Esophagus muscularis mucosa (tissue), 4 donors: ENCODE measurements at regions not wholly inside any gene's neighbourhood (a gene's known extent, or its start where the extent isn't known, plus 50 kb on each side); places are given as distances from the start of the nearest gene placed in this dataset.

Experiments used
- DNase-seq: peaks from one replicate; pipeline ENCODE4 v3.0.0-alpha.2; 2017; ENCODE audit errors: extremely low spot score
- H3K27ac ChIP-seq, 4 donors: fragments of 200-600 bp; sonication (generic); replicated peaks in 1 of 4; 1 replicate in 3 of 4; 2 replicates in 1 of 4; pipeline ENCODE4 v1.5.1; 2016 to 2019; ENCODE audit warnings: mild to moderate bottlenecking in 1 of 4
- H3K27me3 ChIP-seq, 4 donors: fragments of 200-600 bp; sonication (generic); one replicate each; pipeline versions ENCODE4 v1.5.1 to v1.6.0; 2016 to 2019
- H3K36me3 ChIP-seq, 4 donors: fragments of 200-600 bp; sonication (generic); one replicate each; pipeline ENCODE4 v1.5.1; 2016 to 2019
- H3K4me1 ChIP-seq, 4 donors: fragments of 200-600 bp; sonication (generic); one replicate each; pipeline ENCODE4 v1.5.1; 2016 to 2019
- H3K4me3 ChIP-seq, 4 donors: fragments of 200-600 bp; sonication (generic); 1 replicate in 2 of 4; 2 replicates in 2 of 4; pipeline ENCODE4 v1.5.1; 2016 to 2019; ENCODE audit warnings: mild to moderate bottlenecking in 4 of 4, moderate library complexity in 1 of 4
- H3K9me3 ChIP-seq, 4 donors: fragments of 200-600 bp; sonication (generic); 1 replicate in 3 of 4; 2 replicates in 1 of 4; pipeline ENCODE4 v1.5.1; 2016 to 2019
- EP300 ChIP-seq: sonication (generic); formaldehyde crosslinking; IDR thresholded peaks from one replicate; pipeline ENCODE4 v1.6.1; 2017; ENCODE audit warnings: antibody characterized with exemption
- POLR2A ChIP-seq: fragments of 450-650 bp; IDR thresholded peaks from one replicate; pipeline ENCODE4 v1.6.1; 2017; ENCODE audit warnings: antibody characterized with exemption, moderate library complexity, mild to moderate bottlenecking, low read depth
- POLR2AphosphoS5 ChIP-seq, 2 donors: sonication (generic); formaldehyde crosslinking; IDR thresholded peaks; one replicate each; pipeline ENCODE4 v1.6.1; 2017; ENCODE audit warnings: antibody characterized with exemption in 2 of 2
- WGBS: methylation state at CpG from one replicate; pipeline ENCODE4 v1.1.5; 2018; 5-methylcytosine and 5-hydroxymethylcytosine counted together
- intact Hi-C: fragments of 100-400 bp; cut with DNase I; formaldehyde crosslinking; loops from one replicate; pipeline ENCODE4 v1.15.1; 2023
- TF ChIP-seq, protein P1 (sequence below), 3 experiments: fragments of 200-600 bp in 2 of 3; fragments of 450-650 bp in 1 of 3; sonication (generic) in 2 of 3; IDR thresholded peaks; one replicate each; pipeline ENCODE4 v1.5.1; 2017 to 2019; ENCODE audit warnings: antibody characterized with exemption in 3 of 3, mild to moderate bottlenecking in 2 of 3, moderate library complexity in 1 of 3

DNA sequence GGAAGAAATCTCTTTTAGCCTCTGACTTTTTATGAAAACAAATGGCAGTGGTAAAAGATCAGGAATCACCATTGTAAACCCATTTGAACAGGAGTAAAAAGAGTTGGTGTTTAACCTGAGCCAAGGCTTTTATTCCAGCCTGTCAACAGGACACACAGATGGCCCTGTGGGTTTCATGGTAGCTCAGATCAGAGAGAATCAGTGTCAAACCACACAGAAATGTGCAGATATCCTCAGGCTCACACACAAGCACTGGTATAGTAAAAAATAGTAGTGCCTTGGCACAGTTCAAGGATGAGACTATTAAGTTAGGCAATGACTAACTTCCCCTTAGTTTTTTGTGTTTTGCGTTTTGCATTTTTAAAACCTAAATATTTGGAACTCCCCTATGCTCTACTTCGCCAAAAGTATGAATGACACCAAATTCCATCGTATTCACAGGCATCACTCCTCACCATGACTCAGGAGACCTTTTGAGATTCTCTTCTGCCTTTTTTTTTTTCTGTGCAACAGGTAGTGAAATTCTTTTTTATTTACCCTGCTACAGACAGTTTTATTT is 1200.0 kb downstream of the CDH11 start:
- H3K4me3 ChIP-seq, result no peak overlapping the region
- intact Hi-C loops, result no loop called here
- 79% methylated on average over 3 of the region's 3 CpGs for WGBS

DNA sequence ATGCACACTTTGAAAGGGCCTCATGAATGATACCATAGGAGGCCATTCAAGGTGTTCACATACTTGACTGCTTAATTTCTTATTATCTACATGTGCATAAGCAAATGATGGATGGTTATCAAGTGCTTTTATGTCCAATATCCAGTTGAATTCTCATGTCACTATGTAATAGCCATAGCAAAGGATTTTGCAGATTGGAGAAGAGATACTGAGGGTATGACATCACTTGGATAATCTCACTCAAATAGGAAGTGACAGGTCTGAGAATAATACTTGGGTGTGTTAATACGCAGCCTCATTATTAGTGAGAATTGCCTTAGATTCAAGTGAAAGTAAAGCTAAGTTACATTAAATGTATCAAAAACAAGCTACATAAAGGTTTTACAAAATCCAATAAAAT is 1208.6 kb downstream of the CDH11 start:
- H3K27ac ChIP-seq, result no peak overlapping the region
- WGBS, result 92% methylated on average over 1 of the region's 1 CpG
- TF ChIP-seq POLR2AphosphoS5 (IDR thresholded peaks at IDR 0.05) (no peak), EP300 (no peak), POLR2A (no peak)
- TF ChIP-seq, protein P1, sequence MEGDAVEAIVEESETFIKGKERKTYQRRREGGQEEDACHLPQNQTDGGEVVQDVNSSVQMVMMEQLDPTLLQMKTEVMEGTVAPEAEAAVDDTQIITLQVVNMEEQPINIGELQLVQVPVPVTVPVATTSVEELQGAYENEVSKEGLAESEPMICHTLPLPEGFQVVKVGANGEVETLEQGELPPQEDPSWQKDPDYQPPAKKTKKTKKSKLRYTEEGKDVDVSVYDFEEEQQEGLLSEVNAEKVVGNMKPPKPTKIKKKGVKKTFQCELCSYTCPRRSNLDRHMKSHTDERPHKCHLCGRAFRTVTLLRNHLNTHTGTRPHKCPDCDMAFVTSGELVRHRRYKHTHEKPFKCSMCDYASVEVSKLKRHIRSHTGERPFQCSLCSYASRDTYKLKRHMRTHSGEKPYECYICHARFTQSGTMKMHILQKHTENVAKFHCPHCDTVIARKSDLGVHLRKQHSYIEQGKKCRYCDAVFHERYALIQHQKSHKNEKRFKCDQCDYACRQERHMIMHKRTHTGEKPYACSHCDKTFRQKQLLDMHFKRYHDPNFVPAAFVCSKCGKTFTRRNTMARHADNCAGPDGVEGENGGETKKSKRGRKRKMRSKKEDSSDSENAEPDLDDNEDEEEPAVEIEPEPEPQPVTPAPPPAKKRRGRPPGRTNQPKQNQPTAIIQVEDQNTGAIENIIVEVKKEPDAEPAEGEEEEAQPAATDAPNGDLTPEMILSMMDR (IDR thresholded peaks at IDR 0.05), result no peak
- intact Hi-C loops, result no loop called here
- no peaks in the 10 kb centered on the region for H3K4me1 ChIP-seq
- no peaks in the 10 kb centered on the region for H3K9me3 ChIP-seq
- no peaks in the 10 kb centered on the region for H3K27me3 ChIP-seq
- no peaks in the 10 kb centered on the region for H3K36me3 ChIP-seq
- no peak for DNase-seq
- no peak overlapping the region for H3K4me3 ChIP-seq

More for the DNA sequence above, 1200.0 kb downstream of the CDH11 start:
- H3K9me3 ChIP-seq, result no peaks in the 10 kb centered on the region
- DNase-seq, result no peak
- H3K27me3 ChIP-seq, result no peaks in the 10 kb centered on the region
- TF ChIP-seq, protein P1 (IDR thresholded peaks at IDR 0.05), result no peak
- TF ChIP-seq POLR2A (no peak), POLR2AphosphoS5 (IDR thresholded peaks at IDR 0.05) (no peak), EP300 (no peak)
- H3K36me3 ChIP-seq, result no peaks in the 10 kb centered on the region
- no peaks in the 10 kb centered on the region for H3K4me1 ChIP-seq
- no peak overlapping the region for H3K27ac ChIP-seq

DNA sequence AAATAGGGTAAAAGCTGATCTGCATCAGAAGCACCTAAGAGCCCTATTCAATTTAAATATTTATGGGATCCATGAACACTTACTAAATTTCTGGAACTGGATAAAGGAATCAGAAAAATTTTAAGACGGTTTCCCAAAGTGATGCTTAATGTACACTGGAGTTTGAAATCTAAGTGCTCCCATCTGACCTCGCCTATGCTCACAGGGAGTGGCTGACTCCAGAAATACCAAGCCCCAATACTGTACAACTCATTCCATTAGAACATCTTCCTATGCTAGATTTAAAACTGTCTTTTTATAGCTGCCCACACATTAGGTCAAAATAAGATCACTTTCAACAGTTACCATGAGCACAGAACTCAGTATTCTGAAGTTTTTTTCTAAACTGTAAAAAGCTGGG is 1214.6 kb downstream of the CDH11 start:
- H3K4me1 ChIP-seq, result no peaks in the 10 kb centered on the region
- intact Hi-C loops, result no loop called here
- H3K9me3 ChIP-seq, result no peaks in the 10 kb centered on the region
- no peak overlapping the region for H3K27ac ChIP-seq
- WGBS, result 65% methylated on average over 2 of the region's 2 CpGs
- no peak overlapping the region for H3K4me3 ChIP-seq
- no peak for DNase-seq
- H3K27me3 ChIP-seq, result no peaks in the 10 kb centered on the region
- TF ChIP-seq EP300, result no peak
- TF ChIP-seq POLR2AphosphoS5 (IDR thresholded peaks at IDR 0.05), result no peak
- TF ChIP-seq, protein P1 (IDR thresholded peaks at IDR 0.05), result no peak
- no peak for TF ChIP-seq POLR2A
- H3K36me3 ChIP-seq, result no peaks in the 10 kb centered on the region

DNA sequence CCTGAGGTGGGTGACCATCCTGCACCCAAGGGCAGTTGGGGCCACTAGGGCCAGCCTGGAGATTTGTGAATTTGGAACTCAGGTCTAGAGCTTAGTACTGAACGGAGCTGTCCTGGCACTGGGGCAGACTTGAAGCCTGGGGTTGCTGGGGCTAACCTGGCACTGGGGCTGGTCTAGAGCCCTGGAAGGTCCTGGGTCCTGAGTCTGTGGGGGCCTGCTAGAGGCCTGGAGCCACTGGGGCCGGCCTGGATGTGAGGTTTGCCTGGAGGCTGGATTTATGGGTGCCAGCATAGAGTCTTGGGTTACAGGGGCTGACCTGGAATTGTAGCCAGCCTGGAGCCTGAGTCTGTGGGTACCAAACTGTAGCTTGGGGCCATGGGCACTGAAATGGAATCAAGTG is 1216.9 kb downstream of the CDH11 start:
- DNase-seq, result no peak

More for the DNA sequence above, 1216.9 kb downstream of the CDH11 start:
- WGBS, result 92% methylated on average over 2 of the region's 2 CpGs
- no peaks in the 10 kb centered on the region for H3K27me3 ChIP-seq
- H3K36me3 ChIP-seq, result no peaks in the 10 kb centered on the region
- intact Hi-C loops, result no loop called here
- H3K4me3 ChIP-seq, result no peak overlapping the region
- no peak overlapping the region for H3K27ac ChIP-seq
- no peak for TF ChIP-seq POLR2A
- TF ChIP-seq, protein P1 (IDR thresholded peaks at IDR 0.05), result no peak
- H3K4me1 ChIP-seq, result no peaks in the 10 kb centered on the region
- H3K9me3 ChIP-seq, result no peaks in the 10 kb centered on the region
